Skeletal muscle satellite cell (primary cell): ENCODE measurements at regions not wholly inside any gene's neighbourhood (a gene's known extent, or its start where the extent isn't known, plus 50 kb on each side); places are given as distances from the start of the nearest gene placed in this dataset.
"Not testable (repeated sequence)": the region's sequence is repeated elsewhere in the genome, so short reads cannot be mapped to it uniquely, and the experiment has no call there.

Source experiments
- H3K27me3 ChIP-seq: 2 replicates; pipeline ENCODE4 v1.7.0; 2013; ENCODE audit warnings: low read length; ENCODE audit not compliant: control insufficient read depth, insufficient read depth
- H3K36me3 ChIP-seq: 2 replicates; pipeline ENCODE4 v1.7.0; 2013; ENCODE audit warnings: mild to moderate bottlenecking, control low read depth, low read length; ENCODE audit not compliant: insufficient read depth
- H3K4me1 ChIP-seq: 2 replicates; pipeline ENCODE4 v1.7.0; 2013; ENCODE audit warnings: low read length; ENCODE audit not compliant: control insufficient read depth, insufficient read depth
- H3K4me2 ChIP-seq: 2 replicates; pipeline ENCODE4 v1.7.0; 2013; ENCODE audit warnings: mild to moderate bottlenecking, low read length
- H3K4me3 ChIP-seq: 2 replicates; pipeline ENCODE4 v1.7.0; 2013; ENCODE audit warnings: low read length
- H3K9ac ChIP-seq: 2 replicates; pipeline ENCODE4 v1.7.0; 2013; ENCODE audit warnings: mild to moderate bottlenecking, low read depth, low read length, moderate library complexity
- H3K9me3 ChIP-seq: replicated peaks from 2 replicates; pipeline ENCODE4 v1.7.0; 2013; ENCODE audit warnings: mild to moderate bottlenecking, control low read depth, low read length

DNA sequence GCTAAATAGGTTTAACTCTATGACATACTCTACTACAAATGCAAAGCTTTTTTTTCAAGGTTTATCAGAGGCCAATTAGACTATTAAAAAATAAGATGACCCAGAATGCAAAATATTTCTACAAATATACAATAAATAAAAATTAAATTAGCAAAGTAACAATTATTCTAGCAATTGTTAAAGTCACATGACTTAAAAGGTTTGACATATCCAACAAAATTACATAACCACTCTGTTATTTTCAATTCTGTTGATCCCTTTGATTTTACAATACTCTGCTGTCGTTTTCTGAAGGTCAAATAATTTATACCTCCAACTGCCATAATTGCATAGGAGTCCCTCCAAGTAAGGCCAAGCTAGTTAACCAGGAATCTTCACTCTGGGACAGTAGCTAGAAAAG is 292.6 kb upstream of the MIR17HG start:
- H3K9me3 ChIP-seq = no peaks in the 10 kb centered on the region
- no peak overlapping the region for H3K9ac ChIP-seq
- H3K36me3 ChIP-seq = no peaks in the 10 kb centered on the region
- no peaks in the 10 kb centered on the region for H3K4me1 ChIP-seq
- H3K4me2 ChIP-seq = no peak overlapping the region
- H3K4me3 ChIP-seq = no peak overlapping the region
- no peaks in the 10 kb centered on the region for H3K27me3 ChIP-seq

- Histone ChIP-seq H3K4me3 (no peak overlapping the region), H3K4me1 (no peaks in the 10 kb centered on the region), H3K36me3 (no peaks in the 10 kb centered on the region), H3K4me2 (no peak overlapping the region), H3K27me3 (no peaks in the 10 kb centered on the region), H3K9me3 (no peaks in the 10 kb centered on the region), H3K9ac (no peak overlapping the region)
These were observed 290.7 kb upstream of the MIR17HG start for GRCh38 chr13:91056746-91057145.

- not testable (repeated sequence) for H3K4me2 ChIP-seq, H3K9ac ChIP-seq, H3K9me3 ChIP-seq, H3K36me3 ChIP-seq, H3K27me3 ChIP-seq, H3K4me1 ChIP-seq, H3K4me3 ChIP-seq
These were observed 290.0 kb upstream of the MIR17HG start for GRCh38 chr13:91057507-91057906.

- Histone ChIP-seq H3K9me3 (no peaks in the 10 kb centered on the region), H3K4me1 (no peaks in the 10 kb centered on the region), H3K36me3 (no peaks in the 10 kb centered on the region), H3K9ac (no peak overlapping the region), H3K4me3 (no peak overlapping the region), H3K4me2 (no peak overlapping the region), H3K27me3 (no peaks in the 10 kb centered on the region)
These were observed 289.4 kb upstream of the MIR17HG start for GRCh38 chr13:91058066-91058465.

- no peaks in the 10 kb centered on the region for H3K4me1 ChIP-seq
- no peak overlapping the region for H3K4me2 ChIP-seq
- H3K9ac ChIP-seq = no peak overlapping the region
- no peaks in the 10 kb centered on the region for H3K36me3 ChIP-seq
- H3K27me3 ChIP-seq = no peaks in the 10 kb centered on the region
- H3K4me3 ChIP-seq = no peak overlapping the region
- H3K9me3 ChIP-seq = no peaks in the 10 kb centered on the region
These were observed 288.6 kb upstream of the MIR17HG start for GRCh38 chr13:91058919-91059318.

DNA sequence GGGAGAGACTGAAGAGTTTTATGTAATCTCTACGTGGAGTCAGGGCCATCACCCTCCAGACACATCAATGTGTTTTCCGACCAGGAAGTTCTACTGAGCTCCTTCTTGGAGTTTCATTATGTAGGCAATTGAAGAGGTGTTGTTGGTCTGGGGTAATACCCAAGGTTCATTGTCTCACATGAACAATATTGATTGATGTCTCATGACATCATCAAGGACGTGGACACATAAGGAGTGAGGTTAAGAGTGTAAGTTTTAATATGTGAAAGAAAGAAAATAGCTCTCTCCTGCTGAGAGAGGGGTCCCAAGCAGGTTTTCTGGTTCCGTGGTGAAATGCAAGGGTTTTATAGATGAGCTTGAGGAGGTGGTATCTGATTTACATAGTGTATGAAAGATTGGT is 280.7 kb upstream of the MIR17HG start:
- H3K27me3 ChIP-seq = no peaks in the 10 kb centered on the region
- H3K36me3 ChIP-seq = no peaks in the 10 kb centered on the region
- no peak overlapping the region for H3K4me2 ChIP-seq
- no peaks in the 10 kb centered on the region for H3K9me3 ChIP-seq
- H3K4me3 ChIP-seq = no peak overlapping the region
- H3K9ac ChIP-seq = no peak overlapping the region
- no peaks in the 10 kb centered on the region for H3K4me1 ChIP-seq

DNA sequence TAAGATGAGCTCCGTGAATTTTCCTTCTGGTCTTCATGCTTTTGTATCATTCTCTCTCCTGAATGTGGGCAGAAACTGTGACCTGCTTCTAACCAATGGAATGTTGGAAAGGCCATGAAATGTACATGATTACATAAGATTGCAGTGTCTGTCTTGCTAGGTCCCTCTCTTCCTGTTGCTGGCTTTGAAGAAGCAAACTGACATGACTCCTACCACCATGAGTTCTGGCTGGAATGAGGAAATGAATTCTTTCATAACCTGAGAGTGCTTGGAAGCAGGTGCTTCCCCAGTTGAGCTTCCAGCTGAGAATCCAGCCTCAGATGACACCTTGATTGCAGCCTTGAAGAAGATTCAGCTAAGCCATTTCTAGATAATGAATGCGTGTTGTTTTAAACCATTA is 275.0 kb upstream of the MIR17HG start:
- Histone ChIP-seq H3K36me3 (no peaks in the 10 kb centered on the region), H3K9me3 (no peaks in the 10 kb centered on the region), H3K4me1 (no peaks in the 10 kb centered on the region), H3K4me3 (no peak overlapping the region), H3K4me2 (no peak overlapping the region), H3K9ac (no peak overlapping the region), H3K27me3 (no peaks in the 10 kb centered on the region)

DNA sequence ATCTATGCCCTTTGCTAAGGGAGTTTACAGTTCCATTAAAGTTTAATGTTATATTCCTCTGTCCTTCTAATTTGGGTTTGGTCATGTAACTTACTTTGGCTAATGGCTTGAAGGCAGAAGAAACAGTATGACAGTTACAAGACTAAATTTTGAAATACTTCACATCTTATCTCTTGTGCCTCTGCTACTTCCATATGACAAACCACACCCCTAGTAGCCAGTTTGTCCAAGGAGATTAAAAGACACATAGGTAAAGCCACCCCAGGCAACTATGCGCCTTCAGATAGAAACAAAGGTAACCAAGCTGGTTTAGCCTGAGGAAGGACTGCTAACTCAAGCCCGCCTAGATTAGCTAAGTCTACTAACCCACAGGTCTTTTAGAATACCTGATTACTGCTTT is 273.4 kb upstream of the MIR17HG start:
- no peak overlapping the region for H3K9ac ChIP-seq
- H3K27me3 ChIP-seq = no peaks in the 10 kb centered on the region
- H3K4me3 ChIP-seq = no peak overlapping the region
- no peaks in the 10 kb centered on the region for H3K4me1 ChIP-seq
- no peaks in the 10 kb centered on the region for H3K9me3 ChIP-seq
- no peaks in the 10 kb centered on the region for H3K36me3 ChIP-seq
- no peak overlapping the region for H3K4me2 ChIP-seq

DNA sequence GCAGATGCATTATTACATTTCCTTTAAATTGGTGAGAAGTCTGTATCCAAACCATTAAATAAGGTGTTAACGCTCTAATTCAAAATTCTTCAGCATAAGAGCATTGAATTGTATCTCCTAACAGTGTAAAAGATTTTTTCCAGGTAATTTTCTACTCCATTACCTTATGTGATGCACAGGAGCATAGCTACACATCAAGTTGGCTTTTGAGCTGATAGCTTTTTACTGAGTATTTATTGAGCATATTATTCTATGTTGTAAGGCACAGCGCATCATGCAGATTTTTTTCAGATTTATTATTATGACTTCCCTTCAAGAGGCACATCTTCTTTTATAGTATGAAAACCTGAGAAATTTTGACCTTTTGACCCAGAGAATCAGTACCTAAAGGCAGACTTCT is 270.7 kb upstream of the MIR17HG start:
- H3K4me2 ChIP-seq = no peak overlapping the region
- H3K4me3 ChIP-seq = no peak overlapping the region
- no peaks in the 10 kb centered on the region for H3K4me1 ChIP-seq
- no peaks in the 10 kb centered on the region for H3K9me3 ChIP-seq
- no peaks in the 10 kb centered on the region for H3K27me3 ChIP-seq
- H3K36me3 ChIP-seq = no peaks in the 10 kb centered on the region
- no peak overlapping the region for H3K9ac ChIP-seq

GRCh38 chr13:91078093-91078679 is 269.3 kb upstream of the MIR17HG start:
- Histone ChIP-seq H3K4me3 (no peak overlapping the region), H3K9me3 (no peaks in the 10 kb centered on the region), H3K4me1 (no peaks in the 10 kb centered on the region), H3K9ac (no peak overlapping the region), H3K27me3 (no peaks in the 10 kb centered on the region), H3K36me3 (no peaks in the 10 kb centered on the region), H3K4me2 (no peak overlapping the region)

DNA sequence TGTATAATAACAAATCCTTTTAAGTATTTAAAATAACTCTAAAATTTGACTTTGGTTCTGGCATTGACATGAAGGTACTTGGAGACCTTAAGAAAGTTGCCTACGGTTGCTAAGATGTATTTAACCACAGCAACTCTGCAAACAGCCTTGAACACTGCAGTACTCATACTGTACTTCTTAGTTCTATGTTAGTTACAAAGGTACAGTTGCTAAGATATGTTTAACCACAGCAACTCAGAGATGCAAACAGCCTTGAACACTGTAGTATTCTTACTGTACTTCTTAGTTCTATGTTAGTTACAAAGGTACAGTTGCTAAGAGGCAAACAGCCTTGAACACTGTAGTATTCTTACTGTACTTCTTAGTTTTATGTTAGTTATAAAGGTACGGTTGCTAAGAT is 268.3 kb upstream of the MIR17HG start:
- Histone ChIP-seq H3K4me2 (no peak overlapping the region), H3K9ac (no peak overlapping the region), H3K4me3 (no peak overlapping the region), H3K4me1 (no peaks in the 10 kb centered on the region), H3K36me3 (no peaks in the 10 kb centered on the region), H3K27me3 (no peaks in the 10 kb centered on the region), H3K9me3 (no peaks in the 10 kb centered on the region)

- Histone ChIP-seq H3K9ac (no peak overlapping the region), H3K4me1 (no peaks in the 10 kb centered on the region), H3K9me3 (no peaks in the 10 kb centered on the region), H3K36me3 (no peaks in the 10 kb centered on the region), H3K4me3 (no peak overlapping the region), H3K4me2 (no peak overlapping the region), H3K27me3 (no peaks in the 10 kb centered on the region)
These were observed 262.4 kb upstream of the MIR17HG start for GRCh38 chr13:91085127-91085526.
